ENCODE measurements at regions not wholly inside any gene's neighbourhood (a gene's known extent, or its start where the extent isn't known, plus 50 kb on each side); places are given as distances from the start of the nearest gene placed in this dataset.

GRCh38 chr6:6971369-6971768 is 136.4 kb upstream of the RREB1 start:
- TF ChIP-seq POLR2A (IDR thresholded peaks at IDR 0.05), result no peak
- TF ChIP-seq CTCF (IDR thresholded peaks at IDR 0.05), result no peak

Measured in esophagus squamous epithelium (tissue), 4 donors.